B cell (primary cell): ENCODE measurements at regions not wholly inside any gene's neighbourhood (a gene's known extent, or its start where the extent isn't known, plus 50 kb on each side); places are given as distances from the start of the nearest gene placed in this dataset.

Experiments used
- EZH2 ChIP-seq: IDR thresholded peaks from 2 replicates; pipeline ENCODE4 v1.6.1; 2012; ENCODE audit warnings: borderline replicate concordance, low read depth, mild to moderate bottlenecking, moderate library complexity, low read length; ENCODE audit not compliant: insufficient read depth, poor library complexity, severe bottlenecking
- TF ChIP-seq, protein P1 (sequence below): fragments of 200-600 bp; IDR thresholded peaks from one replicate; pipeline ENCODE4 v1.8.0; 2022; ENCODE audit warnings: antibody characterized with exemption, mild to moderate bottlenecking

DNA sequence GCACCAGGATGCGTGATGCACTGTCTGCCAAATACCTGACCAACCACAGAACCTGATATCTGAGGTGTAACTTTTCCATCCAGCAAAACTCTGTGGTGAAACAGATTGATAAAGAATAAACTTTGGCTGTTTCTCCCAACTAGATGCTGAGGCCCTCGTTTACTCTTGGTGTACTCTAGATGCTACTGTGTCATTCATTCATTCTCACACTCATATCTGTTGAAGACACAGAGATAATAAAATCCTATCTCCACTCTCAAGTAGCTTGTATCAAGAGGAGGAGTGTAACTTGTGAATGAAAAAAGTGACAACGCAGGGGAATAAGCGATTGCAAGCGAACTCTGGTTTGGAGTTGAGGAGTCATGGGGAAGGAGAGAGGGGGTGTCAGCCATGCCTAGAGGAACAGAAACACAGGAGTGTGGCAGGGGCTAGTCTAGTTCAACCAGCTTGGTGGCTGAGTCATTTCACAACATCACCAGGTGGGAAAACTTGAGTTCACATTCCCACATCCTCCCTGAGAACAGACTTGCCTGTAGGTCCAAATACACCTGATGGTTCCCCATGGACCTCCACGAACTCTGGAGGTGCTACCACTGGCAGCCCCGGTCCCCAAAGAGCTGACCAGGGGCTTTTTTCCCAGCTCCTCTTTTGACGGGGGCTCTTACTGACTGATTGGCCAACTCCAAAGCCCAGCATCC is 73.3 kb upstream of the SNRK start:
- TF ChIP-seq, protein P1, sequence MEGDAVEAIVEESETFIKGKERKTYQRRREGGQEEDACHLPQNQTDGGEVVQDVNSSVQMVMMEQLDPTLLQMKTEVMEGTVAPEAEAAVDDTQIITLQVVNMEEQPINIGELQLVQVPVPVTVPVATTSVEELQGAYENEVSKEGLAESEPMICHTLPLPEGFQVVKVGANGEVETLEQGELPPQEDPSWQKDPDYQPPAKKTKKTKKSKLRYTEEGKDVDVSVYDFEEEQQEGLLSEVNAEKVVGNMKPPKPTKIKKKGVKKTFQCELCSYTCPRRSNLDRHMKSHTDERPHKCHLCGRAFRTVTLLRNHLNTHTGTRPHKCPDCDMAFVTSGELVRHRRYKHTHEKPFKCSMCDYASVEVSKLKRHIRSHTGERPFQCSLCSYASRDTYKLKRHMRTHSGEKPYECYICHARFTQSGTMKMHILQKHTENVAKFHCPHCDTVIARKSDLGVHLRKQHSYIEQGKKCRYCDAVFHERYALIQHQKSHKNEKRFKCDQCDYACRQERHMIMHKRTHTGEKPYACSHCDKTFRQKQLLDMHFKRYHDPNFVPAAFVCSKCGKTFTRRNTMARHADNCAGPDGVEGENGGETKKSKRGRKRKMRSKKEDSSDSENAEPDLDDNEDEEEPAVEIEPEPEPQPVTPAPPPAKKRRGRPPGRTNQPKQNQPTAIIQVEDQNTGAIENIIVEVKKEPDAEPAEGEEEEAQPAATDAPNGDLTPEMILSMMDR: no peak
- no peak for TF ChIP-seq EZH2
